Fibroblast of lung (primary cell): ENCODE measurements at regions not wholly inside any gene's neighbourhood (a gene's known extent, or its start where the extent isn't known, plus 50 kb on each side); places are given as distances from the start of the nearest gene placed in this dataset.

Experiments
- EZH2 ChIP-seq: IDR thresholded peaks from 2 replicates; pipeline ENCODE4 v1.5.1; 2012; ENCODE audit warnings: low read length, control low read depth, mild to moderate bottlenecking; ENCODE audit errors: missing control alignments
- TF ChIP-seq, protein P1 (sequence below), 2 donors: IDR thresholded peaks in 1 of 2; conservative IDR thresholded peaks in 1 of 2; 1 replicate in 1 of 2; 2 replicates in 1 of 2; pipeline ENCODE4 v1.5.1; 2011 to 2012; ENCODE audit warnings: low read length in 2 of 2, control low read depth in 1 of 2, inconsistent platforms in 1 of 2, low read depth in 1 of 2, mild to moderate bottlenecking in 1 of 2

DNA sequence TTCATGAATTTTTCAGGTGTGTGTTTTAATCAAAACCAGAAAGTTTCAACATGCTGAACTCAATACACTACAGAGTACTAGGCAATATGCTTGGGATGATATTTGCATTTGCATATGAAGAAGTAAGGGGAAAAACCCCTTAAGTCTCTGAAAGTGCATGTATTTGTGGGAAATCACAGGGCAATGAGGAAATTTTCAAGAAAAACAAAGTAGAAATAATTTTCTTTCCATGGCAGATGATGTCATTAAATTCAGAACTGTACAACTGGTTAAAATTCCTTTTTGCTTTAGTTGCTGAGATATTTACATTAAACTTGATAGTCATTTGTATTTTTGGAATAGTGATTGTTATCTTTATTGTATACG, 294.0 kb upstream of the TBC1D5 start:
- TF ChIP-seq, protein P1, sequence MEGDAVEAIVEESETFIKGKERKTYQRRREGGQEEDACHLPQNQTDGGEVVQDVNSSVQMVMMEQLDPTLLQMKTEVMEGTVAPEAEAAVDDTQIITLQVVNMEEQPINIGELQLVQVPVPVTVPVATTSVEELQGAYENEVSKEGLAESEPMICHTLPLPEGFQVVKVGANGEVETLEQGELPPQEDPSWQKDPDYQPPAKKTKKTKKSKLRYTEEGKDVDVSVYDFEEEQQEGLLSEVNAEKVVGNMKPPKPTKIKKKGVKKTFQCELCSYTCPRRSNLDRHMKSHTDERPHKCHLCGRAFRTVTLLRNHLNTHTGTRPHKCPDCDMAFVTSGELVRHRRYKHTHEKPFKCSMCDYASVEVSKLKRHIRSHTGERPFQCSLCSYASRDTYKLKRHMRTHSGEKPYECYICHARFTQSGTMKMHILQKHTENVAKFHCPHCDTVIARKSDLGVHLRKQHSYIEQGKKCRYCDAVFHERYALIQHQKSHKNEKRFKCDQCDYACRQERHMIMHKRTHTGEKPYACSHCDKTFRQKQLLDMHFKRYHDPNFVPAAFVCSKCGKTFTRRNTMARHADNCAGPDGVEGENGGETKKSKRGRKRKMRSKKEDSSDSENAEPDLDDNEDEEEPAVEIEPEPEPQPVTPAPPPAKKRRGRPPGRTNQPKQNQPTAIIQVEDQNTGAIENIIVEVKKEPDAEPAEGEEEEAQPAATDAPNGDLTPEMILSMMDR (conservative IDR thresholded peaks at IDR 0.05 in 1 of 2, IDR thresholded peaks at IDR 0.05 in 1 of 2; ENCODE audit: low read depth in 1 of 2, low read length in 2 of 2), result no peak
- no peak for TF ChIP-seq EZH2
